IMR-90 (cell line): ENCODE measurements at regions not wholly inside any gene's neighbourhood (a gene's known extent, or its start where the extent isn't known, plus 50 kb on each side); places are given as distances from the start of the nearest gene placed in this dataset.
A peak's percentile ranks its signal among the peaks of the same experiment; 100 is the strongest.

Experiments used
- ATAC-seq: fragments of 200-7000 bp; cut with Tn5 transposase; 2 replicates; pipeline ENCODE4 v1.9.1; 2020; ENCODE audit warnings: low read depth, mild to moderate bottlenecking, moderate library complexity
- BruUV-seq: library from RNA; stranded (reverse); fragments of 400-500 nt; replicated peaks from 2 replicates; lab custom pipeline; 2021; lab: Mats Ljungman, UMichigan
- CTCF ChIA-PET: fragments of 300-600 bp; formaldehyde crosslinking; extraction: SDS; loops from one replicate; lab custom pipeline; 2021; ENCODE audit warnings: antibody characterized with exemption; lab: Yijun Ruan, JAX
- POLR2A ChIA-PET: fragments of 300-600 bp; sonication (Branson Sonifier 250); formaldehyde crosslinking; loops from one replicate; lab custom pipeline; 2022; ENCODE audit warnings: antibody characterized with exemption; ENCODE audit not compliant: unreplicated experiment; lab: Charles Lee
- DNase-seq: peaks from one replicate; pipeline ENCODE4 v3.0.0; 2013
- H2AFZ ChIP-seq: replicated peaks from 2 replicates; pipeline ENCODE3; 2013; ENCODE audit warnings: low read length, mild to moderate bottlenecking; ENCODE audit not compliant: poor library complexity
- H2AK5ac ChIP-seq: 2 replicates; pipeline ENCODE4 v1.6.1; 2013; ENCODE audit warnings: low read depth, low read length, inconsistent platforms
- H2AK9ac ChIP-seq: replicated peaks from 2 replicates; pipeline ENCODE3; 2013; ENCODE audit warnings: mild to moderate bottlenecking, low read depth, low read length, moderate library complexity; ENCODE audit not compliant: poor library complexity
- H2BK120ac ChIP-seq: 2 replicates; pipeline ENCODE4 v1.6.1; 2013; ENCODE audit warnings: low read depth, low read length, inconsistent platforms
- H2BK15ac ChIP-seq: 3 replicates; pipeline ENCODE4 v1.6.1; 2013; ENCODE audit warnings: low read depth, low read length, inconsistent platforms
- H2BK20ac ChIP-seq: 2 replicates; pipeline ENCODE4 v1.6.1; 2013; ENCODE audit warnings: low read depth, mild to moderate bottlenecking, inconsistent platforms, low read length, moderate library complexity
- H2BK5ac ChIP-seq: 2 replicates; pipeline ENCODE4 v1.6.1; 2013; ENCODE audit warnings: mild to moderate bottlenecking, low read depth, low read length, inconsistent platforms; ENCODE audit not compliant: poor library complexity, severe bottlenecking
- H3K14ac ChIP-seq: replicated peaks from 2 replicates; pipeline ENCODE4 v1.6.1; 2013; ENCODE audit warnings: low read depth, low read length, inconsistent platforms
- H3K18ac ChIP-seq: 2 replicates; pipeline ENCODE4 v1.6.1; 2013; ENCODE audit warnings: low read depth, low read length, control low read depth
- H3K23ac ChIP-seq: 2 replicates; pipeline ENCODE4 v1.6.1; 2013; ENCODE audit warnings: low read depth, low read length, inconsistent platforms
- H3K27ac ChIP-seq: 2 replicates; pipeline ENCODE4 v1.5.1; 2013; ENCODE audit warnings: mild to moderate bottlenecking, control low read depth, low read length; ENCODE audit not compliant: insufficient read depth
- H3K27me3 ChIP-seq: 2 replicates; pipeline ENCODE4 v1.6.1; 2013; ENCODE audit warnings: low read length; ENCODE audit not compliant: control insufficient read depth, insufficient read depth
- H3K36me3 ChIP-seq: 2 replicates; pipeline ENCODE4 v1.6.1; 2013; ENCODE audit warnings: low read length, mixed read lengths; ENCODE audit not compliant: control insufficient read depth, insufficient read depth
- H3K4ac ChIP-seq: 2 replicates; pipeline ENCODE4 v1.6.1; 2013; ENCODE audit warnings: low read depth, low read length, inconsistent platforms
- H3K4me1 ChIP-seq: 2 replicates; pipeline ENCODE4 v1.6.1; 2013; ENCODE audit warnings: low read length, mixed read lengths; ENCODE audit not compliant: control insufficient read depth, insufficient read depth
- H3K4me2 ChIP-seq: 2 replicates; pipeline ENCODE4 v1.6.1; 2013; ENCODE audit warnings: low read depth, mild to moderate bottlenecking, control low read depth, low read length, moderate library complexity
- H3K4me3 ChIP-seq: 2 replicates; pipeline ENCODE4 v1.5.1; 2013; ENCODE audit warnings: low read depth, mild to moderate bottlenecking, control low read depth, low read length, moderate library complexity; ENCODE audit not compliant: insufficient read depth
- H3K56ac ChIP-seq: 2 replicates; pipeline ENCODE4 v1.6.1; 2013; ENCODE audit warnings: low read length, inconsistent platforms; ENCODE audit not compliant: insufficient read depth; ENCODE audit errors: extremely low read depth
- H3K79me1 ChIP-seq, 2 experiments: 2 replicates each; pipeline ENCODE4 v1.6.1; 2013; ENCODE audit warnings: low read length in 2 of 2, inconsistent platforms in 1 of 2, low read depth in 1 of 2
- H3K9ac ChIP-seq: 2 replicates; pipeline ENCODE4 v1.6.1; 2013; ENCODE audit warnings: low read depth, low read length, control low read depth
- H3K9me1 ChIP-seq: 2 replicates; pipeline ENCODE4 v1.6.1; 2013; ENCODE audit warnings: low read length, inconsistent platforms; ENCODE audit not compliant: insufficient read depth
- H3K9me3 ChIP-seq: 2 replicates; pipeline ENCODE4 v1.6.1; 2013; ENCODE audit warnings: low read length; ENCODE audit not compliant: control insufficient read depth, insufficient read depth
- H4K20me1 ChIP-seq: 2 replicates; pipeline ENCODE4 v1.6.1; 2013; ENCODE audit warnings: low read length, inconsistent platforms; ENCODE audit not compliant: insufficient read depth
- H4K5ac ChIP-seq: 2 replicates; pipeline ENCODE4 v1.6.1; 2013; ENCODE audit warnings: mild to moderate bottlenecking, low read depth, low read length, control low read depth
- H4K8ac ChIP-seq, 2 experiments: 2 replicates each; pipeline ENCODE4 v1.6.1; 2013; ENCODE audit warnings: low read depth in 2 of 2, low read length in 2 of 2, control low read depth in 1 of 2, inconsistent platforms in 1 of 2
- H4K91ac ChIP-seq: 2 replicates; pipeline ENCODE4 v1.6.1; 2013; ENCODE audit warnings: low read depth, low read length, inconsistent platforms; ENCODE audit not compliant: insufficient read depth
- CEBPB ChIP-seq: IDR thresholded peaks from 2 replicates; pipeline ENCODE4 v1.6.1; 2012; ENCODE audit warnings: low read depth, low read length, improper control_type of control experiment
- CHD1 ChIP-seq: IDR thresholded peaks from 2 replicates; pipeline ENCODE4 v1.6.1; 2012; ENCODE audit warnings: low read depth, low read length, improper control_type of control experiment
- FOS ChIP-seq: fragments of 150-350 bp; IDR thresholded peaks from 2 replicates; pipeline ENCODE4 v1.6.1; 2016; ENCODE audit warnings: low read depth, low read length
- MAFK ChIP-seq: IDR thresholded peaks from 2 replicates; pipeline ENCODE4 v1.6.1; 2012; ENCODE audit warnings: low read depth, low read length, improper control_type of control experiment
- MAZ ChIP-seq: IDR thresholded peaks from 2 replicates; pipeline ENCODE4 v1.6.1; 2012; ENCODE audit warnings: low read depth, mild to moderate bottlenecking, low read length, improper control_type of control experiment, moderate library complexity, borderline replicate concordance
- NFE2L2 ChIP-seq: fragments of 150-350 bp; IDR thresholded peaks from 2 replicates; pipeline ENCODE4 v1.6.1; 2016; ENCODE audit warnings: low read depth, mild to moderate bottlenecking, low read length
- POLR2A ChIP-seq: IDR thresholded peaks from 2 replicates; pipeline ENCODE4 v1.6.1; 2012; ENCODE audit warnings: mild to moderate bottlenecking, low read depth, low read length
- RAD21 ChIP-seq: IDR thresholded peaks from 2 replicates; pipeline ENCODE4 v1.6.1; 2012; ENCODE audit warnings: low read length, improper control_type of control experiment
- RCOR1 ChIP-seq: IDR thresholded peaks from 2 replicates; pipeline ENCODE4 v1.6.1; 2012; ENCODE audit warnings: mild to moderate bottlenecking, low read length, improper control_type of control experiment; ENCODE audit not compliant: insufficient replicate concordance
- RFX5 ChIP-seq: IDR thresholded peaks from 2 replicates; pipeline ENCODE4 v1.8.0; 2012; ENCODE audit warnings: low read depth, mild to moderate bottlenecking, low read length, moderate library complexity
- SMC3 ChIP-seq: fragments of 150-350 bp; IDR thresholded peaks from 2 replicates; pipeline ENCODE4 v1.6.1; 2016; ENCODE audit warnings: low read depth, mild to moderate bottlenecking, antibody characterized with exemption, low read length, moderate library complexity
- WGBS, 2 experiments: methylation state at CpG; one replicate each; pipeline versions ENCODE4 v1.1.5 to v1.1.7; 2013; ENCODE audit warnings: missing lambda C conversion rate in 2 of 2; ENCODE audit not compliant: insufficient read length in 1 of 2; ENCODE audit errors: extremely low coverage in 2 of 2; 5-methylcytosine and 5-hydroxymethylcytosine counted together
- dilution Hi-C: fragments of 300-500 bp; cut with HindIII; formaldehyde crosslinking; loops from one replicate; pipeline ENCODE4 v1.14.3; 2018; ENCODE audit warnings: low sequenced_read_pairs; ENCODE audit not compliant: unreplicated experiment
- in situ Hi-C: fragments of 300-500 bp; cut with MboI; formaldehyde crosslinking; loops from 3 replicates; pipeline ENCODE4 v1.14.3; 2019; ENCODE audit warnings: low sequenced_read_pairs, inconsistent platforms, mixed read lengths
- intact Hi-C: fragments of 100-400 bp; cut with micrococcal nuclease; formaldehyde crosslinking; loops from 2 replicates; pipeline ENCODE4 v1.10.0; 2022
- TF ChIP-seq, protein P1 (sequence below): conservative IDR thresholded peaks from 2 replicates; pipeline ENCODE4 v1.5.1; 2012; ENCODE audit warnings: mild to moderate bottlenecking, low read depth, low read length, improper control_type of control experiment
- TF ChIP-seq, protein P2 (sequence below): fragments of 150-350 bp; IDR thresholded peaks from 2 replicates; pipeline ENCODE4 v1.6.1; 2016; ENCODE audit warnings: low read depth, mild to moderate bottlenecking, low read length, moderate library complexity, borderline replicate concordance
- TF ChIP-seq, protein P3 (sequence below): fragments of 150-350 bp; IDR thresholded peaks from 2 replicates; pipeline ENCODE4 v1.6.1; 2017; ENCODE audit warnings: mild to moderate bottlenecking, antibody characterized with exemption, low read length, low read depth

DNA sequence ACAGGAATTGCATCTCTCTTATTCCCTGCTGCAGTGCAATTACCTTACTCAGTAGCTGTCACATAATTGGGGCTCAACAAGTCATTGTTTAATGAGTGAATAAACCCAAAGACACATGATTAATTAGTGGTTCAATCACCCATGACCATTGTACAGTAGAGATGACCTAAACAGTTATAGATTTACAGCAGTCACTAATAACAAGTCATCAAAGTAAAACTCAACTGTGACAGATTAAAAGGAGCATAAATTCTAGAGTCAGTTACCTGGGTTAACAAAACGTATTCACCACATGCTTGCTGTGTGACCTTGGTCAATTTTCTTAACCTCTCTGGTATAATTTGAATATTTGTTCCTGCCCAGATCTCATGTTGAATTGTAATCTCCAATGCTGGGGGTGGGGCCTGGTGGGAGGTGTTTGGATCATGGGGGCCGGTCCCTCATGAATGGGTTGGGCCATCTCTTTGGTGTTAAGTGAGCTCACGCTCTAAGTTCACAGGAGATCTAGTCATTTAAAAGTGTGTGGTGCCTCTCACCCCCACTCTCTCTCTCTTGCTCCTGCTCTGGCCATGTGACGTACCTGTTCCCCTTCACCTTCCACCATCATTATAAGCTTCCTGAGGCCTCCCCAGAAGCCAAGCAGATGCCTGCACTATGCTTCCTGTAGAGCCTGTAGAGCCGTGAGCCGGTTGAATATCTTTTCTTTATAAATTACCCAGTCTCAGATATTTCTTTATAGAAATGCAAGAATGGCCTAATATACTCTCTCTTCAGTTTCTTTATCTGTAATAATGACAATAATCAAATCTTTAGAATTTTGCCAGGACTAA is 141.9 kb upstream of the PLEKHG7 start:
- Histone ChIP-seq H3K4me2 (peak overlapping the region; percentile 66), H4K5ac (peak overlapping the region; percentile 16; the same call in 1 of the 2 replicates), H2BK20ac (no peak overlapping the region), H2BK120ac (peak overlapping the region; percentile 26; the same call in 1 of the 2 replicates), H3K36me3 (no peaks in the 10 kb centered on the region), H2AK5ac (peak overlapping the region; percentile 52; the same call in 1 of the 2 replicates), H3K79me1 (no peaks in the 10 kb centered on the region), H3K4me3 (no peak overlapping the region), H3K56ac (no peak overlapping the region), H3K27me3 (no peaks in the 10 kb centered on the region), H4K91ac (no peak overlapping the region), H4K20me1 (no peaks in the 10 kb centered on the region), H2BK15ac (peak overlapping the region; percentile 70; the same call in 2 of the 3 replicates), H3K14ac (no peak overlapping the region; the same call in 1 of the 2 replicates), H3K9me3 (no peaks in the 10 kb centered on the region), H2AFZ (no peak overlapping the region), H3K9me1 (no peaks in the 10 kb centered on the region), H3K9ac (no peak overlapping the region), H4K8ac (no peak overlapping the region), H3K4me1 (peaks cover 5% of the 10 kb centered on the region), H2BK5ac (no peak overlapping the region), H3K23ac (no peak overlapping the region), H3K18ac (no peak overlapping the region; the same call in 1 of the 2 replicates), H3K27ac (peak overlapping the region; percentile 34; the same call in 1 of the 2 replicates), H3K4ac (no peak overlapping the region), H2AK9ac (no peak overlapping the region)
- dilution Hi-C loops: no loop called here
- no peak for DNase-seq
- no peak for ATAC-seq
- no TSS peak for BruUV-seq
- intact Hi-C loops: loop anchor here (10.0 kb wide), 1 partner anchor 266 kb away; no protein-coding TSS in a partner anchor
- ChIA-PET CTCF (interaction anchor here (1.3 kb wide), 1 partner anchor 1179 kb away, joined by 5 read pairs; no protein-coding TSS in a partner anchor), POLR2A (interaction anchor here (1.0 kb wide), 1 partner anchor 415 kb away, joined by 3 read pairs; the partner anchor contains the start of gene BTG1)
- in situ Hi-C loops: loop anchor here (5.0 to 10.0 kb wide), 2 partner anchors 746 to 1174 kb away; no protein-coding TSS in a partner anchor
- 100% methylated on average over 1 of the region's 6 CpGs; no CpG with 5 or more reads in 1 of the 2 experiments for WGBS, 2 experiments
- TF ChIP-seq, protein P1, sequence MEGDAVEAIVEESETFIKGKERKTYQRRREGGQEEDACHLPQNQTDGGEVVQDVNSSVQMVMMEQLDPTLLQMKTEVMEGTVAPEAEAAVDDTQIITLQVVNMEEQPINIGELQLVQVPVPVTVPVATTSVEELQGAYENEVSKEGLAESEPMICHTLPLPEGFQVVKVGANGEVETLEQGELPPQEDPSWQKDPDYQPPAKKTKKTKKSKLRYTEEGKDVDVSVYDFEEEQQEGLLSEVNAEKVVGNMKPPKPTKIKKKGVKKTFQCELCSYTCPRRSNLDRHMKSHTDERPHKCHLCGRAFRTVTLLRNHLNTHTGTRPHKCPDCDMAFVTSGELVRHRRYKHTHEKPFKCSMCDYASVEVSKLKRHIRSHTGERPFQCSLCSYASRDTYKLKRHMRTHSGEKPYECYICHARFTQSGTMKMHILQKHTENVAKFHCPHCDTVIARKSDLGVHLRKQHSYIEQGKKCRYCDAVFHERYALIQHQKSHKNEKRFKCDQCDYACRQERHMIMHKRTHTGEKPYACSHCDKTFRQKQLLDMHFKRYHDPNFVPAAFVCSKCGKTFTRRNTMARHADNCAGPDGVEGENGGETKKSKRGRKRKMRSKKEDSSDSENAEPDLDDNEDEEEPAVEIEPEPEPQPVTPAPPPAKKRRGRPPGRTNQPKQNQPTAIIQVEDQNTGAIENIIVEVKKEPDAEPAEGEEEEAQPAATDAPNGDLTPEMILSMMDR: no peak
- no peak for TF ChIP-seq FOS
- no peak for TF ChIP-seq POLR2A
- TF ChIP-seq CEBPB: no peak
- no peak for TF ChIP-seq MAFK
- no peak for TF ChIP-seq RFX5
- TF ChIP-seq NFE2L2: no peak
- TF ChIP-seq RCOR1: no peak
- TF ChIP-seq MAZ: no peak
- TF ChIP-seq RAD21: no peak
- TF ChIP-seq, protein P2, sequence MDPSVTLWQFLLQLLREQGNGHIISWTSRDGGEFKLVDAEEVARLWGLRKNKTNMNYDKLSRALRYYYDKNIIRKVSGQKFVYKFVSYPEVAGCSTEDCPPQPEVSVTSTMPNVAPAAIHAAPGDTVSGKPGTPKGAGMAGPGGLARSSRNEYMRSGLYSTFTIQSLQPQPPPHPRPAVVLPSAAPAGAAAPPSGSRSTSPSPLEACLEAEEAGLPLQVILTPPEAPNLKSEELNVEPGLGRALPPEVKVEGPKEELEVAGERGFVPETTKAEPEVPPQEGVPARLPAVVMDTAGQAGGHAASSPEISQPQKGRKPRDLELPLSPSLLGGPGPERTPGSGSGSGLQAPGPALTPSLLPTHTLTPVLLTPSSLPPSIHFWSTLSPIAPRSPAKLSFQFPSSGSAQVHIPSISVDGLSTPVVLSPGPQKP: no peak
- TF ChIP-seq, protein P3, sequence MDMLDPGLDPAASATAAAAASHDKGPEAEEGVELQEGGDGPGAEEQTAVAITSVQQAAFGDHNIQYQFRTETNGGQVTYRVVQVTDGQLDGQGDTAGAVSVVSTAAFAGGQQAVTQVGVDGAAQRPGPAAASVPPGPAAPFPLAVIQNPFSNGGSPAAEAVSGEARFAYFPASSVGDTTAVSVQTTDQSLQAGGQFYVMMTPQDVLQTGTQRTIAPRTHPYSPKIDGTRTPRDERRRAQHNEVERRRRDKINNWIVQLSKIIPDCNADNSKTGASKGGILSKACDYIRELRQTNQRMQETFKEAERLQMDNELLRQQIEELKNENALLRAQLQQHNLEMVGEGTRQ: no peak
- TF ChIP-seq CHD1: no peak
- TF ChIP-seq SMC3: no peak
